NCI-H524 (cell line): ENCODE measurements at regions not wholly inside any gene's neighbourhood (a gene's known extent, or its start where the extent isn't known, plus 50 kb on each side); places are given as distances from the start of the nearest gene placed in this dataset.
A peak's percentile ranks its signal among the peaks of the same experiment; 100 is the strongest.
"Not testable (repeated sequence)": the region's sequence is repeated elsewhere in the genome, so short reads cannot be mapped to it uniquely, and the experiment has no call there.

Experiments used
- DNase-seq, 2 experiments: peaks; one replicate each; lab custom pipeline; 2025; lab: John Stamatoyannopoulos, UW

DNA sequence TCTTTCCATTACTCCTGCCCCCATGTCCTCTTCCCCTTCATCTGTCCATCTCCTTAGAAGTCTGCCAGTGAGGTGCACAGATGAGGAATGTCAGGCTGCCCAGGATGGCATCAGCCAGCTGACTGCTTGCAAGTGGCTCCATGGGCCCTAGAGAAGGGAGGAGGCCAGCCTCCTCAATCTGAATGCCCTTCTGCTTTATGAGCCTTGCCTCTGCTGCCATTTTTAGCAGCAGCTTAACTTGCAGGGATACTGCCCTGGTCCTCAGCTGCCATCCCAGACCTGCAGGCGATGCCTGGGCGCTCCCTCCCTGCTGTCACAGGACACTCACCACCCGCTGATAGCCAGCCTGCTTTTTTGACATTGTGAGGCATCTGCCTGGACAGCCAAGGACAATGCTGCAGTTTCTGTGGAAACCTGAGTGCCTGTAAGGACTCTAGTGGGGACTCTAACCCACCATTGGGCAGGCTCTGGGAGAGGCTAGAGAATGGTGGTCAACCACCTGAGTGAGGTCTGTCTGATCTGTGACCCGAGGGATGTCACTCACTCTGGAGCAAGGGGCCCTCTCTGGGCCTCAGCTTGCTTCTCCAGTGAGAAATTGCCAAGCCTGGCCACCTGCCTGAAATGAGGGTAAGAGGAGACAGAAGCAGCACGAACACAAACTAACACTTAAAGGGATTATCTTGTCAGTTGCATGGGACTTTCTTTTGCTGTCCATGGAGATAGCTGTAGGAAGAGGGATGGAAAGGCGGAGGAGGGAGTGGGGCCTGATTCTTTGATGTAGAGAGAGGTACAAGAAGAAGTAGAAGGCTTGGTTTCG is 185.0 kb downstream of the MIS18A start:
- peak in 1 of 2 experiments; percentile 47 for DNase-seq

- no peak for DNase-seq
Observed at GRCh38 chr21:32090956-32091355, 187.9 kb downstream of the MIS18A start.

- DNase-seq = peak in 1 of 2 experiments; percentile 14
Observed at GRCh38 chr21:32089766-32090165, 189.1 kb downstream of the MIS18A start.

GRCh38 chr21:32088471-32088870 is 190.4 kb downstream of the MIS18A start:
- peak in 1 of 2 experiments; percentile 97 for DNase-seq

DNA sequence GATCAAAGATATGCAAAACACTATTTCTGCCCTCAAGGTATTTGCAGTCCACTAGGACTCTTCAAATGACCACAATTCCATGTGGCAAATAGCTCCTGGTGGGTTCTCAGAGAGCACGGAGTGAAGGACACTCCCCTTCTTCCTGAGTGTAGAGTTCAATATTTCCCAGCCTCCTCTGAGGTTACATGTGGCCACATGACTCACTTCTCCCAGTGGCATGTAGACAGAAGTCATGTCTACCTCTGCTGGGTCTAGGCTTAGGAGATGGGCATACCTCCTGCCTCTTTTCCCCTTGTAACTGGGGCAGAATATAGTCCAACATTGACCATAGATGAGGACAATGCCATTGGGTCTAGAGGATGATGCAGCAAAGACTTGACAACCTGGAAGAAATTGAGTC is 191.4 kb downstream of the MIS18A start:
- no peak for DNase-seq

DNA sequence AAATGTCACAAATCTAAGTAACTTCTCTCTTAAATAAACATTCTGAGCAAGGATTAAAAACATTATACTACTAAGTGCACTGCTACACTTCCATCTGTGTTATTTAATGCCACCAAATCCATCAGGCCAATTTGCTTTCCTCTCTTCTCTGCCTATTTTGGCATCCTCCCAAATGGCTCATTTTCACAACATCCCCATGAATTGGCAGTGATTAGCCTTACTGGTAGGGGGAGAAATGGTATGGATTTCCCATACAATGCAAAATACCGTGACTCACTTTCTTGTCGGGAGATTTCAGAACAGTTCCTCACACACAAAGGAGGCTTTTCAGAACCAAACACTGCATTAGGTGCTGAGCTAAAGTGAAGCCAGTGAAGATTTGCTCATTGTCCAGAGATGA is 195.7 kb downstream of the MIS18A start:
- DNase-seq = peak; percentile 91 to 96

DNA sequence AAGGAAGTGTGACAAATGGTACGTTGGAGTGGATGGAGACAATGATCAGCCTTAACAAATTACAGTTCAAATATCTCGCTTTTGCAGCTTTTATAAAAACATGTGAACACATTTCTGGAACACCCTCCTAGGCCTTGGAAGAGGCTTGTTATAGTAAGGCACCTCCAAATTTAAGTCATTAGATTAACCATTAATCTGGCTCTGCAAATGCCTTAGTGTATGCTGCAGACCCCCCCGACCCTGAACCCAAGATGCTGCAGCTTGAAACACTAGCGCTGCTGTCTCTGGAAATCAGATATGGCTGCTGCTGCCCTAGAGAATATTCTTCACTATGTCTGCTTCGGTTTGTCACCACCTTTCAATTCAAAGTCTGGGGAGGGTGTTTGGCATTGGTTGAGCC is 196.4 kb downstream of the MIS18A start:
- peak; percentile 23 to 59 for DNase-seq

DNA sequence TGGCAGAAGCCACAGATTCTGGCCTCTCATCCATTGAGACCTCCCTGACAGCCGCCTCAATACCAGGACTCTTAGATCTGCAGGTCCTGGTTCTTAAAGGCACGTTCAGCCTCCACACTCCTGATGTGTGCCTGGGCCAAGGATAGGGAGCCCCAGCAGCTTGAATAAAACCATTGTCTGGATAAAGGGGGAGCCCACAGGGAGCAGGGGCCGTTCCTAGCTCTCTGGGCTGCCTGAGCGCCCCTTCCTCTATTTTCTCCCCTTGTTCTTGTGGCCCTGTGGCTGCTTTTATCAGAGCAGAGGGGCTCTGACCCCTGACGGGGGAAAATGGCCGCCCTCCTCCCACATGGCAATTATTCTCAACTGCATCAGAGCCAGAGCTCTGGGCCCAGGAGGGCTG is 200.8 kb downstream of the HUNK start:
- no peak for DNase-seq

- no peak for DNase-seq
Observed at GRCh38 chr21:32073190-32073589, 200.4 kb downstream of the HUNK start.

DNA sequence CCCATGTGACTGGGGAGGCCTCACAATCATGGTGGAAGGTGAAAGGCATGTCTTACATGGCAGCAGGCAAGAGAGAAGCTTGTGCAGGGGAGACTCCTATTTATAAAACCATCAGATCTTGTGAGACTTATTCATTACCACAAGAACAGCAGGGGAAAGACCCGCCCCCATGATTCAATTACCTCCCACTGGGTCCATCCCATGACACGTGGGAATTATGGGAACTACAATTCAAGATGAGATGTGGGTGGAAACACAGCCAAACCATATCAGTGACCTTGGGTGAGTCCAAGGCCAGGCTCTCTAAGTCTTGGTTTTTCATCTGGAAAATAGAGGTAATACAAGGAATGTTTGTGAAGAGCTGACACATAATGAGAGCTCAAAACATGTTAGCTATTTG is 198.8 kb downstream of the HUNK start:
- not testable (repeated sequence) for DNase-seq

GRCh38 chr21:32070676-32071330 is 198.0 kb downstream of the HUNK start:
- no peak for DNase-seq

DNA sequence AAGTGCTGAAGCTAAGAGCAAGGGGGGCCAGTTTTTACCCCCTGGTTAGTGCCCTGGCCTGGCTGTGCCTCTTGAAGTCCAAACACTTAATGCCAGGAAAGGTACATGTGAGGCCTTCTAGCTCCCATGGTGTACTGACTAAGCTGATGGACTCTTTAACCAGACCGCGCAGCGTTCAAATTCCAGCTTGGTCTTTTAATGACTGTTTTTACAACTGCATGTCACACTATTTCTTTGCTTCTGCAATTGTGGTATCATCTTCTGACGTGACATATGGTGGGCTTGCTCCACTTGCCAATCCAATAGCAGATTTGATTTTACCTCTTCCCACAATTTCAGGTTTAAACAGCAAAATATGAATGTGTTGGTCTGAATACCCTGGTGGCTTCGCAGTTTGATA is 197.3 kb downstream of the HUNK start:
- DNase-seq = no peak

DNA sequence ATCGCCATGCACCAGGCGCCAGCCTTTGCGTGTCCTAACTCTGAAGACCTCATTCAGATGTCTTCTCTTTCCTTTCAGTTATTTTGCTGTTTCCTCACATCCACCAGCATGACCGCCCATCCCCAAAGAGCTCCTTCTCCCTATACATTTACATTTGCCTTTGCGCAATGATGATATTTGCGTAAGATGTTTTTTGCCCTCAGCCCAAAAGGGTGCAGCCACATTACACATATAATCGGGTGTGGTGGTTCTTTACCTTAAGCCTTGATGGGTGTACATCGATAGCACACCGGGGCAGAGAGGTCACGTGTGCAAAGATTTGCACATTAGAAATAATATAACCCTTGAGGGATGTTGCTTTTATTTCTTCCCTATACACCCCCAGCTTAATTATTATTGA is 192.8 kb downstream of the HUNK start:
- no peak for DNase-seq

GRCh38 chr21:32064281-32064910 is 191.6 kb downstream of the HUNK start:
- DNase-seq = peak; percentile 96 to 97

- DNase-seq = no peak
Observed at GRCh38 chr21:32062591-32063227, 189.9 kb downstream of the HUNK start.

- no peak for DNase-seq
Observed at GRCh38 chr21:32061729-32062128, 188.9 kb downstream of the HUNK start.

DNA sequence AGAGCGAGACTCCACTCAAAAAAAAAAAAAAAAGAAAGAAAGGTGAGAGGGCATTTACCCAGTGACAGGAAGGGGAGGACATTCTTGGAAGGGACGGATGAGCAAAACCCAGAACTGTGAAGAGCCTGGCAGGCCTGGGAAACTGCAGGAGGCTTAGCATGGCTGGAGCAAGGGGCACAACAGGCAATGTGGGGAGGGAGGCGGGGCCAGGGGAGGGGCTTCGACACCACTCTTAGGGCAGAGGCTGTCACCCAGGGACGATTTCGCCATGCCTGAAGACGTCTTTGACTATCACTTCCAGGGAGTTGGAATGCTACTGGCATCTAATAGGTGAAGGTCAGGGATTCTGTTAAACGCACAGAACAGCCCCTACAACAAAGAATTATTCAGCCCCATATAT is 184.0 kb downstream of the HUNK start:
- DNase-seq = no peak

GRCh38 chr21:32055305-32055704 is 182.5 kb downstream of the HUNK start:
- DNase-seq = peak; percentile 98 to 99
